A549 (cell line): ENCODE measurements at regions not wholly inside any gene's neighbourhood (a gene's known extent, or its start where the extent isn't known, plus 50 kb on each side); places are given as distances from the start of the nearest gene placed in this dataset.

Experiments used
- ATAC-seq, 2 experiments: fragments of 200-7000 bp in 1 of 2; fragments of >200 bp in 1 of 2; cut with Nextera tagmentation in 1 of 2; cut with Tn5 transposase in 1 of 2; 3 replicates each; pipeline versions ENCODE4 v1.8.0 to v1.9.1; 2018 to 2020; ENCODE audit warnings: mild to moderate bottlenecking in 1 of 2, moderate library complexity in 1 of 2
- CTCF ChIA-PET: fragments of 300-600 bp; sonication (Branson Sonifier 250); formaldehyde crosslinking; extraction: SDS; loops from one replicate; lab custom pipeline; 2021; ENCODE audit warnings: antibody characterized with exemption, inconsistent platforms; lab: Yijun Ruan, JAX
- POLR2A ChIA-PET: fragments of 350-600 bp; formaldehyde crosslinking; extraction: SDS; loops from one replicate; lab custom pipeline; 2021; ENCODE audit warnings: antibody characterized with exemption, inconsistent platforms; lab: Yijun Ruan, JAX
- DNase-seq, 2 experiments: peaks; one replicate each; pipeline versions ENCODE4 v3.0.0 to v3.0.0-alpha.2; 2011 to 2016; ENCODE audit warnings: low read depth in 1 of 2, low spot score in 1 of 2
- FAIRE-seq: peaks from 2 replicates; lab custom pipeline; 2011; peaks lifted over from hg19 to GRCh38; lab: Jason Lieb, UNC
- H3K27ac ChIP-seq, 2 experiments: fragments of >200 bp; sonication (Bioruptor Twin); formaldehyde crosslinking; 3 replicates each; pipeline ENCODE4 v1.5.1; 2016 to 2017
- H3K4me1 ChIP-seq: fragments of >200 bp; sonication (Bioruptor Twin); formaldehyde crosslinking; 3 replicates; pipeline ENCODE4 v1.6.1; 2016
- H3K4me2 ChIP-seq: fragments of >200 bp; sonication (Bioruptor Twin); formaldehyde crosslinking; 3 replicates; pipeline ENCODE4 v1.6.1; 2016
- H3K4me3 ChIP-seq: fragments of >200 bp; sonication (Bioruptor Twin); formaldehyde crosslinking; 3 replicates; pipeline ENCODE4 v1.5.1; 2016
- H3K9me3 ChIP-seq: fragments of >200 bp; sonication (Bioruptor Twin); formaldehyde crosslinking; 3 replicates; pipeline ENCODE4 v1.6.1; 2016
- BHLHE40 ChIP-seq: IDR thresholded peaks from 2 replicates; pipeline ENCODE4 v1.6.1; 2012; ENCODE audit warnings: low read depth, low read length, inconsistent platforms
- CBX8 ChIP-seq: fragments of 200-600 bp; sonication (generic); IDR thresholded peaks from 2 replicates; pipeline ENCODE4 v1.6.1; 2016
- CEBPB ChIP-seq, 2 experiments: fragments of >200 bp in 1 of 2; sonication (Bioruptor Twin) in 1 of 2; formaldehyde crosslinking in 1 of 2; IDR thresholded peaks; 2 replicates each; pipeline ENCODE4 v1.6.1; 2012 to 2016
- CHD4 ChIP-seq: fragments of 200-600 bp; sonication (generic); IDR thresholded peaks from 2 replicates; pipeline ENCODE4 v1.6.1; 2016; ENCODE audit warnings: antibody characterized with exemption, mild to moderate bottlenecking, borderline replicate concordance
- CTCF ChIP-seq: fragments of >200 bp; sonication (Bioruptor Twin); formaldehyde crosslinking; IDR thresholded peaks from 3 replicates; pipeline ENCODE4 v1.5.1; 2016
- E2F6 ChIP-seq: IDR thresholded peaks from 2 replicates; pipeline ENCODE4 v1.6.1; 2012; ENCODE audit warnings: low read depth, borderline replicate concordance
- FOSB ChIP-seq: fragments of 250-450 bp; sonication (Bioruptor Pico); IDR thresholded peaks from 2 replicates; pipeline ENCODE4 v1.5.0; 2020; ENCODE audit warnings: mild to moderate bottlenecking, moderate library complexity
- HDAC2 ChIP-seq: fragments of 200-600 bp; sonication (generic); IDR thresholded peaks from 2 replicates; pipeline ENCODE4 v1.6.1; 2016
- HES2 ChIP-seq: fragments of >200 bp; sonication (Bioruptor Twin); formaldehyde crosslinking; IDR thresholded peaks from 2 replicates; pipeline ENCODE4 v1.6.1; 2016
- HEYL ChIP-seq: fragments of 250-450 bp; sonication (Bioruptor Pico); IDR thresholded peaks from 2 replicates; pipeline ENCODE4 v1.8.0; 2021; ENCODE audit warnings: mild to moderate bottlenecking, moderate library complexity
- HOXA7 ChIP-seq: fragments of 250-450 bp; sonication (Bioruptor Pico); IDR thresholded peaks from 2 replicates; pipeline ENCODE4 v1.5.0; 2020; ENCODE audit warnings: mild to moderate bottlenecking, moderate library complexity
- HOXB13 ChIP-seq: fragments of 250-450 bp; sonication (Bioruptor Pico); IDR thresholded peaks from 2 replicates; pipeline ENCODE4 v1.5.0; 2020; ENCODE audit warnings: low read depth, mild to moderate bottlenecking, moderate library complexity
- HOXB5 ChIP-seq: fragments of 250-450 bp; sonication (Bioruptor Pico); IDR thresholded peaks from 2 replicates; pipeline ENCODE4 v1.5.0; 2020; ENCODE audit warnings: mild to moderate bottlenecking, moderate library complexity
- MAZ ChIP-seq: fragments of 150-350 bp; IDR thresholded peaks from 2 replicates; pipeline ENCODE4 v1.6.1; 2014; ENCODE audit warnings: antibody characterized with exemption, low read depth, low read length, borderline replicate concordance
- NPAS2 ChIP-seq: fragments of 250-450 bp; sonication (Bioruptor Pico); IDR thresholded peaks from 2 replicates; pipeline ENCODE4 v1.8.0; 2022; ENCODE audit warnings: mild to moderate bottlenecking, moderate library complexity, borderline replicate concordance
- NR3C1 ChIP-seq: fragments of >200 bp; sonication (Bioruptor Twin); formaldehyde crosslinking; IDR thresholded peaks from 3 replicates; pipeline ENCODE4 v1.6.1; 2017
- PBX3 ChIP-seq: IDR thresholded peaks from 2 replicates; pipeline ENCODE4 v1.6.1; 2012
- POLR2A ChIP-seq: IDR thresholded peaks from 2 replicates; pipeline ENCODE4 v1.6.1; 2012; ENCODE audit warnings: mild to moderate bottlenecking, low read length
- REST ChIP-seq: fragments of 200-600 bp; sonication (generic); IDR thresholded peaks from 2 replicates; pipeline ENCODE4 v1.6.1; 2016; ENCODE audit warnings: antibody characterized with exemption, mild to moderate bottlenecking, moderate library complexity
- RNF2 ChIP-seq: fragments of 200-600 bp; sonication (generic); IDR thresholded peaks from 2 replicates; pipeline ENCODE4 v1.6.1; 2016; ENCODE audit warnings: low read depth, mild to moderate bottlenecking, antibody characterized with exemption, moderate library complexity, borderline replicate concordance
- SMC3 ChIP-seq: fragments of >200 bp; sonication (Bioruptor Twin); formaldehyde crosslinking; IDR thresholded peaks from 3 replicates; pipeline ENCODE4 v1.6.1; 2018; ENCODE audit warnings: inconsistent platforms
- TFCP2L1 ChIP-seq: fragments of 250-450 bp; sonication (Bioruptor Pico); IDR thresholded peaks from 2 replicates; pipeline ENCODE4 v1.5.0; 2021; ENCODE audit warnings: mild to moderate bottlenecking
- TP53 ChIP-seq: fragments of 250-450 bp; sonication (Bioruptor Pico); IDR thresholded peaks from 2 replicates; pipeline ENCODE4 v1.5.0; 2021; ENCODE audit warnings: mild to moderate bottlenecking, moderate library complexity
- ZSCAN20 ChIP-seq: fragments of 250-450 bp; sonication (Bioruptor Pico); IDR thresholded peaks from 2 replicates; pipeline ENCODE4 v1.8.0; 2022; ENCODE audit warnings: mild to moderate bottlenecking, moderate library complexity
- WGBS: methylation state at CpG from one replicate; pipeline ENCODE4 v1.1.6; 2017; ENCODE audit errors: missing lambda C conversion rate; 5-methylcytosine and 5-hydroxymethylcytosine counted together
- TF ChIP-seq, protein P1 (sequence below): IDR thresholded peaks from 2 replicates; pipeline ENCODE4 v1.6.1; 2012
- TF ChIP-seq, protein P2 (sequence below): fragments of 450-650 bp; IDR thresholded peaks from 2 replicates; pipeline ENCODE4 v1.6.1; 2014; ENCODE audit warnings: antibody characterized with exemption

GRCh38 chr3:41118461-41119390, 80.6 kb upstream of the CTNNB1 start:
- POLR2A ChIA-PET, result no interaction called here
- ATAC-seq, result no peak
- Histone ChIP-seq H3K4me1 (no peaks in the 10 kb centered on the region), H3K9me3 (no peaks in the 10 kb centered on the region)
- CTCF ChIA-PET, result interaction anchor here (0.6 kb wide), 1 partner anchor 84 kb away, joined by 4 read pairs; no protein-coding TSS in a partner anchor
- no peak for TF ChIP-seq HEYL (CRISPR knock-in tag)
- TF ChIP-seq MAZ, result no peak
- no peak for TF ChIP-seq HOXB13 (CRISPR knock-in tag)
- no peak for TF ChIP-seq HOXA7 (CRISPR knock-in tag)
- TF ChIP-seq, protein P1, sequence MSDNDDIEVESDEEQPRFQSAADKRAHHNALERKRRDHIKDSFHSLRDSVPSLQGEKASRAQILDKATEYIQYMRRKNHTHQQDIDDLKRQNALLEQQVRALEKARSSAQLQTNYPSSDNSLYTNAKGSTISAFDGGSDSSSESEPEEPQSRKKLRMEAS, result no peak
- TF ChIP-seq CEBPB (IDR thresholded peaks at IDR 0.05), result no peak
- no peak for TF ChIP-seq CHD4
- TF ChIP-seq CTCF, result no peak
- TF ChIP-seq HES2, result no peak
- TF ChIP-seq, all 56 proteins: peak for 0
- Histone ChIP-seq H3K4me3 (no peak overlapping the region), H3K4me2 (no peak overlapping the region), H3K27ac (no peak overlapping the region)
- FAIRE-seq, result no peak
- no peak for DNase-seq
- 64% methylated on average over 10 of the region's 10 CpGs for WGBS

DNA sequence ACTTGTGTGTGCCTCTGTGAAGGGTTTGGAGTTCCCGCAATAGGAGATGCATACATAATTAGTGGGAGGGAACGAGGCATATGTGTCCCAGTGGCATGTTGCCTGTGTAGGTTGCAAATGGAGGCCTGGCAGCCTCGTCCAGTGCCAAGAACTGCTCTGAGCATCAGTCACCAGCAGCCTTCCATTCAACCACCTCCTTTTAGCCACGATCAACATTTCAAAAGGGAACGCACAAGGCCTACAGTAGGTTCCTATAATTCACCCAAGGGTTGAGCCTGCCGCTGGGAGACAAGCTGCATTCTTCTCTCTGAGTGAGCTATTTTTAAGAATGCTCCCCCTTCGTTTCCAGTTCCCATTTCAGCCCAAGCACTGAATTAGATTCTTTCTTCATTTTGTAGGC, 78.8 kb upstream of the CTNNB1 start:
- DNase-seq, result no peak
- WGBS, result 59% methylated on average over 7 of the region's 7 CpGs

DNA sequence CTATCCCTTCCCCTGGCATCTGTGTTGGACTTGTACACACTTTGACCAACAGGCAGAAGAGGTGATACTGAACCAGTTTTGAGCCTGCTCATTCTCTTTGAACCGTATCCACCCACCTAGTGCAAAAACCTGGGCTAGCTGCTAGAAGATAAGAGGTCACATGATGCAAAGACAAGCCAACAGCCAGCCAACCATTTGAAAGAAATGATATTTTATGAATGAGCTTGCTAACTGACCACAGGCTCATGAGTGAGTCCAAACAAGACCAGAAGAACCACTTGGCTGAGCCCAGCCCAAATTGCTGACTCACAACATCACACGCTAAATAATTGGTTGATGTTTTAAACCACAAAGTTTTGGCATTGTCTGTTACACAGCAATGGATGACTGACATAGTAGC, 74.0 kb upstream of the CTNNB1 start:
- ATAC-seq, result no peak
- no peak for FAIRE-seq
- CTCF ChIA-PET, result no interaction called here
- TF ChIP-seq SMC3, result no peak
- no peak for TF ChIP-seq NR3C1
- TF ChIP-seq, protein P2, sequence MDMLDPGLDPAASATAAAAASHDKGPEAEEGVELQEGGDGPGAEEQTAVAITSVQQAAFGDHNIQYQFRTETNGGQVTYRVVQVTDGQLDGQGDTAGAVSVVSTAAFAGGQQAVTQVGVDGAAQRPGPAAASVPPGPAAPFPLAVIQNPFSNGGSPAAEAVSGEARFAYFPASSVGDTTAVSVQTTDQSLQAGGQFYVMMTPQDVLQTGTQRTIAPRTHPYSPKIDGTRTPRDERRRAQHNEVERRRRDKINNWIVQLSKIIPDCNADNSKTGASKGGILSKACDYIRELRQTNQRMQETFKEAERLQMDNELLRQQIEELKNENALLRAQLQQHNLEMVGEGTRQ, result no peak
- no peak for TF ChIP-seq NPAS2 (CRISPR knock-in tag)
- TF ChIP-seq PBX3, result no peak
- no peak for TF ChIP-seq REST

More for the DNA sequence above, 78.8 kb upstream of the CTNNB1 start:
- FAIRE-seq (no peak), ATAC-seq (no peak)
- Histone ChIP-seq H3K4me1 (no peaks in the 10 kb centered on the region), H3K27ac (no peak overlapping the region), H3K4me3 (no peak overlapping the region), H3K9me3 (no peaks in the 10 kb centered on the region), H3K4me2 (no peak overlapping the region)
- TF ChIP-seq CHD4 (no peak), HOXB13 (CRISPR knock-in tag) (no peak), BHLHE40 (no peak), CBX8 (no peak), TFCP2L1 (CRISPR knock-in tag) (no peak), POLR2A (no peak), TP53 (no peak), FOSB (CRISPR knock-in tag) (no peak), MAZ (no peak), RNF2 (no peak), ZSCAN20 (no peak), HDAC2 (no peak), E2F6 (no peak), HOXB5 (no peak)
- TF ChIP-seq, protein P2, result no peak
- CTCF ChIA-PET, result no interaction called here
- POLR2A ChIA-PET, result no interaction called here

More for the DNA sequence above, 74.0 kb upstream of the CTNNB1 start:
- peaks cover 10% of the 10 kb centered on the region for H3K9me3 ChIP-seq
- H3K4me1 ChIP-seq, result no peaks in the 10 kb centered on the region
- 50% methylated on average over 2 of the region's 2 CpGs for WGBS
- DNase-seq, result no peak
- no peak overlapping the region for H3K4me3 ChIP-seq
- POLR2A ChIA-PET, result no interaction called here
- H3K4me2 ChIP-seq, result no peak overlapping the region
- H3K27ac ChIP-seq, result no peak overlapping the region
